SK-N-MC (cell line): ENCODE measurements at regions not wholly inside any gene's neighbourhood (a gene's known extent, or its start where the extent isn't known, plus 50 kb on each side); places are given as distances from the start of the nearest gene placed in this dataset.

Source experiments
- EZH2 ChIP-seq: fragments of 200-600 bp; sonication (generic); IDR thresholded peaks from one replicate; pipeline ENCODE4 v1.6.1; 2017; ENCODE audit warnings: antibody characterized with exemption
- POLR2AphosphoS5 ChIP-seq: IDR thresholded peaks from 2 replicates; pipeline ENCODE4 v1.6.1; 2012; ENCODE audit warnings: mild to moderate bottlenecking, low read depth, low read length, borderline replicate concordance

- TF ChIP-seq POLR2AphosphoS5, result no peak
- no peak for TF ChIP-seq EZH2
Measured at GRCh38 chr1:230552880-230553279, 89.4 kb upstream of the COG2 start.
